BE2C (cell line): ENCODE measurements at regions not wholly inside any gene's neighbourhood (a gene's known extent, or its start where the extent isn't known, plus 50 kb on each side); places are given as distances from the start of the nearest gene placed in this dataset.

Experiments used
- DNase-seq: peaks from one replicate; pipeline ENCODE4 v3.0.0-alpha.2; 2020
- H3K27me3 ChIP-seq: fragments of 250-450 bp; sonication (Bioruptor Pico); 2 replicates; pipeline ENCODE4 v1.5.1; 2020; ENCODE audit warnings: mild to moderate bottlenecking
- H3K36me3 ChIP-seq: fragments of 250-450 bp; sonication (Bioruptor Pico); 2 replicates; pipeline ENCODE4 v1.5.1; 2020; ENCODE audit warnings: mild to moderate bottlenecking
- H3K4me1 ChIP-seq: fragments of 250-450 bp; sonication (Bioruptor Pico); 2 replicates; pipeline ENCODE4 v1.5.1; 2020
- H3K4me3 ChIP-seq: 2 replicates; pipeline ENCODE4 v1.5.1; 2011; ENCODE audit warnings: low read depth, low read length
- H3K9me3 ChIP-seq: fragments of 250-450 bp; sonication (Bioruptor Pico); 2 replicates; pipeline ENCODE4 v1.5.1; 2020
- TF ChIP-seq, protein P1 (sequence below): IDR thresholded peaks from 2 replicates; pipeline ENCODE4 v1.5.1; 2012; ENCODE audit warnings: mild to moderate bottlenecking, low read depth, low read length

DNA sequence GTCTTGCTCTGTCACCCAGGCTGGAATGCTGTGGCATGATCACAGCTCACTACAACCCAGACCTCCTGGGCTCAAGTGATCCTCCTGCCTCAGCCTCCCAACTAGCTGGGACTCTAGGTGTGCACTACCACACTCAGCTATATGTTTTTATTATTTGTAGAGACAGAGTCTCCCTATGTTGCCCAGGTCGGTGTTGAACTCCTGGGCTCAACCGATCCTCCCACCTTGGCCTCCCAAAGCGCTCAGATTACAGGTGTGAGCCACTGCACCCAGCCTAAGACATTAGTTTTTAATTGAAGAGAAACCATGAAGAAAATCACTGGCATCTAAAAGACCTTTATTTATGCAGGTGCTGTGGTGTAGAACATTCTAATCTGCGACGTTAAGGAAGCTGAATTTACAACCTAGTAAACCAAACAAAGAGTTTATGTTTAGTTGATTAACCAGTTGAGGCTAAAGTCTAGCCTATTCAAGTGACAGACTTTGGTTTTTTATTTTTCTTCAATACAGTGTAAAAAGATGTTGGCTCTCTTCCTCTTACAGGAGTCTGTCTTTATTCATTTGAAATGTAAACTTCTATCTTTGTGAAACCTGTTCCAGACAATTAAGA lies 52.5 kb upstream of the NBL1 start:
- Histone ChIP-seq H3K4me3 (no peak overlapping the region), H3K36me3 (no peaks in the 10 kb centered on the region), H3K27me3 (no peaks in the 10 kb centered on the region), H3K4me1 (no peaks in the 10 kb centered on the region), H3K9me3 (no peaks in the 10 kb centered on the region)
- no peak for DNase-seq
- TF ChIP-seq, protein P1, sequence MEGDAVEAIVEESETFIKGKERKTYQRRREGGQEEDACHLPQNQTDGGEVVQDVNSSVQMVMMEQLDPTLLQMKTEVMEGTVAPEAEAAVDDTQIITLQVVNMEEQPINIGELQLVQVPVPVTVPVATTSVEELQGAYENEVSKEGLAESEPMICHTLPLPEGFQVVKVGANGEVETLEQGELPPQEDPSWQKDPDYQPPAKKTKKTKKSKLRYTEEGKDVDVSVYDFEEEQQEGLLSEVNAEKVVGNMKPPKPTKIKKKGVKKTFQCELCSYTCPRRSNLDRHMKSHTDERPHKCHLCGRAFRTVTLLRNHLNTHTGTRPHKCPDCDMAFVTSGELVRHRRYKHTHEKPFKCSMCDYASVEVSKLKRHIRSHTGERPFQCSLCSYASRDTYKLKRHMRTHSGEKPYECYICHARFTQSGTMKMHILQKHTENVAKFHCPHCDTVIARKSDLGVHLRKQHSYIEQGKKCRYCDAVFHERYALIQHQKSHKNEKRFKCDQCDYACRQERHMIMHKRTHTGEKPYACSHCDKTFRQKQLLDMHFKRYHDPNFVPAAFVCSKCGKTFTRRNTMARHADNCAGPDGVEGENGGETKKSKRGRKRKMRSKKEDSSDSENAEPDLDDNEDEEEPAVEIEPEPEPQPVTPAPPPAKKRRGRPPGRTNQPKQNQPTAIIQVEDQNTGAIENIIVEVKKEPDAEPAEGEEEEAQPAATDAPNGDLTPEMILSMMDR: no peak

DNA sequence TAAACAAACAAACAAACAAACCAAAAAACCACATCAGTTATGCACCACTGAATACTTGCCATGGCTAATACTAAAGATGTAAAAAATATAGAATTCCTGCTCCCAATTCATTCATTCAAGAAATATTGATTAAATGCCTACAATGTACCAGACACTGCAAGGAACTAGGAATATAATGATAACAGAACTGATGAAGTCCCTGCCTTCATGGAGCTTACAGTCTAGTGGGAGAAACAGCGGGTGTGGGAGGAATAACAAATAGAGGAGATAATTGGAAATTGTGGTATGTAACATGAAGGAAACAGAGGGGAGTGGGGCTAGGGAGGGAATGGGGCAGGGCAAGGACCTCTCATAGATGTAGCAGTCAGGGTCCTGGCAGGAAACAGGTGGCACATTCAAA lies 58.6 kb upstream of the NBL1 start:
- Histone ChIP-seq H3K36me3 (no peaks in the 10 kb centered on the region), H3K4me3 (no peak overlapping the region), H3K27me3 (no peaks in the 10 kb centered on the region), H3K4me1 (no peaks in the 10 kb centered on the region), H3K9me3 (no peaks in the 10 kb centered on the region)
- no peak for DNase-seq
- TF ChIP-seq, protein P1: no peak

GRCh38 chr1:19582318-19582717 lies 61.8 kb upstream of the NBL1 start:
- peak; percentile 32 for DNase-seq
- Histone ChIP-seq H3K4me3 (no peak overlapping the region), H3K27me3 (no peaks in the 10 kb centered on the region), H3K9me3 (no peaks in the 10 kb centered on the region), H3K4me1 (no peaks in the 10 kb centered on the region), H3K36me3 (no peaks in the 10 kb centered on the region)
- TF ChIP-seq, protein P1: peak; percentile 64

- H3K27me3 ChIP-seq: no peaks in the 10 kb centered on the region
- H3K36me3 ChIP-seq: no peaks in the 10 kb centered on the region
- no peak overlapping the region for H3K4me3 ChIP-seq
- no peak for DNase-seq
- no peaks in the 10 kb centered on the region for H3K4me1 ChIP-seq
- H3K9me3 ChIP-seq: no peaks in the 10 kb centered on the region
- TF ChIP-seq, protein P1: no peak
Observed at GRCh38 chr1:19581381-19581780, 62.7 kb upstream of the NBL1 start.

- H3K27me3 ChIP-seq: no peaks in the 10 kb centered on the region
- H3K4me3 ChIP-seq: no peak overlapping the region
- no peaks in the 10 kb centered on the region for H3K4me1 ChIP-seq
- no peaks in the 10 kb centered on the region for H3K9me3 ChIP-seq
- TF ChIP-seq, protein P1: no peak
- DNase-seq: no peak
- H3K36me3 ChIP-seq: no peaks in the 10 kb centered on the region
Observed at GRCh38 chr1:19577561-19577960, 66.5 kb upstream of the NBL1 start.

GRCh38 chr1:19577036-19577435 lies 67.1 kb upstream of the NBL1 start:
- Histone ChIP-seq H3K27me3 (no peaks in the 10 kb centered on the region), H3K9me3 (no peaks in the 10 kb centered on the region), H3K4me3 (no peak overlapping the region), H3K36me3 (no peaks in the 10 kb centered on the region), H3K4me1 (no peaks in the 10 kb centered on the region)
- TF ChIP-seq, protein P1: no peak
- no peak for DNase-seq
